Hepatocyte (in vitro differentiated cells): ENCODE measurements at regions not wholly inside any gene's neighbourhood (a gene's known extent, or its start where the extent isn't known, plus 50 kb on each side); places are given as distances from the start of the nearest gene placed in this dataset.
A peak's percentile ranks its signal among the peaks of the same experiment; 100 is the strongest.

Source experiments
- DNase-seq: peaks from one replicate; pipeline ENCODE4 v3.0.0-alpha.2; 2016; ENCODE audit warnings: low spot score
- H2AFZ ChIP-seq: fragments of 200-600 bp; sonication (generic); 2 replicates; pipeline ENCODE4 v1.6.0; 2016; ENCODE audit warnings: antibody characterized with exemption, mild to moderate bottlenecking
- H3K27ac ChIP-seq: fragments of 200-600 bp; sonication (generic); 2 replicates; pipeline ENCODE4 v1.5.1; 2016; ENCODE audit warnings: mild to moderate bottlenecking
- H3K27me3 ChIP-seq: fragments of 200-600 bp; sonication (generic); 2 replicates; pipeline ENCODE4 v1.6.1; 2016
- H3K36me3 ChIP-seq: fragments of 200-600 bp; sonication (generic); replicated peaks from 2 replicates; pipeline ENCODE4 v1.5.1; 2016; ENCODE audit warnings: low read depth; ENCODE audit not compliant: insufficient read depth
- H3K4me1 ChIP-seq: fragments of 200-600 bp; sonication (generic); 2 replicates; pipeline ENCODE4 v1.5.1; 2016; ENCODE audit warnings: mild to moderate bottlenecking, moderate library complexity; ENCODE audit not compliant: insufficient read depth
- H3K4me2 ChIP-seq: fragments of 200-600 bp; sonication (generic); 2 replicates; pipeline ENCODE4 v1.6.0; 2016
- H3K4me3 ChIP-seq: fragments of 200-600 bp; sonication (generic); 2 replicates; pipeline ENCODE4 v1.5.1; 2016; ENCODE audit warnings: mild to moderate bottlenecking
- H3K79me2 ChIP-seq: fragments of 200-600 bp; sonication (generic); 2 replicates; pipeline ENCODE4 v1.6.0; 2017; ENCODE audit warnings: mild to moderate bottlenecking
- H3K9me2 ChIP-seq: fragments of 200-600 bp; sonication (generic); replicated peaks from 2 replicates; pipeline ENCODE4 v1.6.0; 2017; ENCODE audit warnings: mild to moderate bottlenecking; ENCODE audit not compliant: insufficient read depth
- H3K9me3 ChIP-seq: fragments of 200-600 bp; sonication (generic); 2 replicates; pipeline ENCODE4 v1.5.1; 2016; ENCODE audit warnings: low read depth, mild to moderate bottlenecking
- H4K20me1 ChIP-seq: fragments of 200-600 bp; sonication (generic); 2 replicates; pipeline ENCODE4 v1.6.0; 2016; ENCODE audit warnings: mild to moderate bottlenecking; ENCODE audit not compliant: insufficient read depth, poor library complexity, severe bottlenecking
- EZH2 ChIP-seq: fragments of 200-600 bp; sonication (generic); IDR thresholded peaks from 2 replicates; pipeline ENCODE4 v1.6.1; 2016; ENCODE audit warnings: antibody characterized with exemption, mild to moderate bottlenecking, borderline replicate concordance
- EZH2phosphoT487 ChIP-seq: fragments of 200-600 bp; sonication (generic); IDR thresholded peaks from one replicate; pipeline ENCODE4 v1.6.1; 2018; ENCODE audit warnings: antibody characterized with exemption, mild to moderate bottlenecking, low read depth, moderate library complexity; ENCODE audit not compliant: unreplicated experiment, severe bottlenecking
- WGBS: methylation state at CpG from one replicate; pipeline ENCODE4 v1.1.6; 2016; ENCODE audit warnings: low lambda C conversion rate; ENCODE audit errors: missing lambda C conversion rate; 5-methylcytosine and 5-hydroxymethylcytosine counted together
- TF ChIP-seq, protein P1 (sequence below): fragments of 200-600 bp; sonication (generic); IDR thresholded peaks from 2 replicates; pipeline ENCODE4 v1.5.1; 2016; ENCODE audit warnings: antibody characterized with exemption, mild to moderate bottlenecking; ENCODE audit not compliant: poor library complexity

DNA sequence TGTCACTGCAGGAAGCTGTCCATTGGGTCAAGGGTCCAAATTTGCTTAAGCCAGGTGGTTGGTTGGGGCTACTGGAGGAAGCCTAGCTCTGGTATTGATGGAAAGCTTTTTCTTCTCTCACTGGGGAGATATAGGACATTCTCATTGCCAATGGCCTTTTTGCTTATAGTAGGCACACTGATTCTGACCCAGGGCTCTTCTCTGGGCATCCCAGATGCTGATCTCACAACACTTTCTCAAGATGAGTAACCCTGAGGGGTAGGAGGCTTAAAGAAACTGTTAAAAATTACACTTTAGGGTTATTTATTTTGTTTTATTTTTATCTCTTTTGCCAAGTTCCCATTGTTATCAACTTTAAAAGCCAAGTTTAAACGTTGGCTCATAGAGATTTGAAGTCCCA, 337.8 kb downstream of the LRRC3B start:
- H3K27ac ChIP-seq: no peak overlapping the region
- no peak for DNase-seq
- no peaks in the 10 kb centered on the region for H3K36me3 ChIP-seq
- TF ChIP-seq, protein P1, sequence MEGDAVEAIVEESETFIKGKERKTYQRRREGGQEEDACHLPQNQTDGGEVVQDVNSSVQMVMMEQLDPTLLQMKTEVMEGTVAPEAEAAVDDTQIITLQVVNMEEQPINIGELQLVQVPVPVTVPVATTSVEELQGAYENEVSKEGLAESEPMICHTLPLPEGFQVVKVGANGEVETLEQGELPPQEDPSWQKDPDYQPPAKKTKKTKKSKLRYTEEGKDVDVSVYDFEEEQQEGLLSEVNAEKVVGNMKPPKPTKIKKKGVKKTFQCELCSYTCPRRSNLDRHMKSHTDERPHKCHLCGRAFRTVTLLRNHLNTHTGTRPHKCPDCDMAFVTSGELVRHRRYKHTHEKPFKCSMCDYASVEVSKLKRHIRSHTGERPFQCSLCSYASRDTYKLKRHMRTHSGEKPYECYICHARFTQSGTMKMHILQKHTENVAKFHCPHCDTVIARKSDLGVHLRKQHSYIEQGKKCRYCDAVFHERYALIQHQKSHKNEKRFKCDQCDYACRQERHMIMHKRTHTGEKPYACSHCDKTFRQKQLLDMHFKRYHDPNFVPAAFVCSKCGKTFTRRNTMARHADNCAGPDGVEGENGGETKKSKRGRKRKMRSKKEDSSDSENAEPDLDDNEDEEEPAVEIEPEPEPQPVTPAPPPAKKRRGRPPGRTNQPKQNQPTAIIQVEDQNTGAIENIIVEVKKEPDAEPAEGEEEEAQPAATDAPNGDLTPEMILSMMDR: no peak
- TF ChIP-seq EZH2phosphoT487 (no peak), EZH2 (no peak)
- H3K9me3 ChIP-seq: no peaks in the 10 kb centered on the region
- 68% methylated on average over 1 of the region's 1 CpG for WGBS
- H3K9me2 ChIP-seq: no peaks in the 10 kb centered on the region
- no peaks in the 10 kb centered on the region for H3K4me1 ChIP-seq
- H3K27me3 ChIP-seq: no peaks in the 10 kb centered on the region
- no peak overlapping the region for H2AFZ ChIP-seq
- no peak overlapping the region for H3K4me3 ChIP-seq
- H3K79me2 ChIP-seq: no peaks in the 10 kb centered on the region
- H3K4me2 ChIP-seq: no peak overlapping the region
- no peaks in the 10 kb centered on the region for H4K20me1 ChIP-seq

GRCh38 chr3:26962492-26963360, 340.2 kb downstream of the LRRC3B start:
- DNase-seq: no peak
- Histone ChIP-seq H3K9me2 (no peaks in the 10 kb centered on the region), H4K20me1 (no peaks in the 10 kb centered on the region), H2AFZ (no peak overlapping the region), H3K79me2 (no peaks in the 10 kb centered on the region), H3K27ac (no peak overlapping the region), H3K4me2 (no peak overlapping the region), H3K9me3 (no peaks in the 10 kb centered on the region), H3K27me3 (no peaks in the 10 kb centered on the region), H3K4me3 (no peak overlapping the region), H3K36me3 (no peaks in the 10 kb centered on the region), H3K4me1 (no peaks in the 10 kb centered on the region)
- WGBS: 97% methylated on average over 6 of the region's 6 CpGs
- TF ChIP-seq EZH2phosphoT487: no peak

GRCh38 chr3:26963361-26963743, 340.8 kb downstream of the LRRC3B start:
- Histone ChIP-seq H3K27ac (no peak overlapping the region), H3K4me2 (no peak overlapping the region), H4K20me1 (no peaks in the 10 kb centered on the region), H3K9me3 (no peaks in the 10 kb centered on the region), H3K4me3 (no peak overlapping the region), H3K36me3 (no peaks in the 10 kb centered on the region), H3K9me2 (no peaks in the 10 kb centered on the region), H2AFZ (no peak overlapping the region), H3K79me2 (no peaks in the 10 kb centered on the region), H3K4me1 (no peaks in the 10 kb centered on the region), H3K27me3 (no peaks in the 10 kb centered on the region)
- no peak for TF ChIP-seq EZH2
- TF ChIP-seq, protein P1: peak; percentile 20
- 90% methylated on average over 5 of the region's 5 CpGs for WGBS
- no peak for DNase-seq

DNA sequence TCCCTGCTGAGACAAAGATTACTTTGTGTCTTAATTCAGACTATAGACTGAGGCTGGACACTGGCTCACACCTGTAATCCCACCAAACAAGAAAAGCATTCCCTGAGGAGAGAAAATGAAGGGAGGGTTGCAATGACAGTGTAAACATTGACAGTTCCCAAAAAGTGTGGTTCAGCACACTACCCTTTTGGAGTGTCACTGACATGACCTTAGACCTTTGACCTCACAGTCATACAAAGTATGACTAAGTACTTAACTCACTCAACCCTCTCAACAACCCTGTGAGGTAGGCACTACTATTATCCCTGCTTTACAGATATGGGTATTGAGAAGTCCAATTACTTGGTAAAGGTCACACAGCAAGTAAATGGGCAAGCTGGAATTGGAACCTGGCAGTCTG, 341.7 kb downstream of the LRRC3B start:
- no peaks in the 10 kb centered on the region for H3K79me2 ChIP-seq
- no peak for DNase-seq
- H3K36me3 ChIP-seq: no peaks in the 10 kb centered on the region
- no peaks in the 10 kb centered on the region for H4K20me1 ChIP-seq
- no peak overlapping the region for H2AFZ ChIP-seq
- no peak overlapping the region for H3K4me2 ChIP-seq
- no peaks in the 10 kb centered on the region for H3K4me1 ChIP-seq
- H3K9me2 ChIP-seq: no peaks in the 10 kb centered on the region
- TF ChIP-seq EZH2 (no peak), EZH2phosphoT487 (no peak)
- TF ChIP-seq, protein P1: no peak
- no peaks in the 10 kb centered on the region for H3K9me3 ChIP-seq
- H3K4me3 ChIP-seq: no peak overlapping the region
- H3K27me3 ChIP-seq: no peaks in the 10 kb centered on the region
- no peak overlapping the region for H3K27ac ChIP-seq
